GM12878 (cell line): ENCODE measurements at regions not wholly inside any gene's neighbourhood (a gene's known extent, or its start where the extent isn't known, plus 50 kb on each side); places are given as distances from the start of the nearest gene placed in this dataset.

Experiments used
- ZSCAN29 ChIP-seq: fragments of 450-650 bp; IDR thresholded peaks from 2 replicates; pipeline ENCODE4 v1.6.1; 2017; ENCODE audit warnings: mild to moderate bottlenecking, moderate library complexity
- TF ChIP-seq, protein P1 (sequence below): IDR thresholded peaks from 2 replicates; pipeline ENCODE4 v1.6.1; 2012; ENCODE audit warnings: improper control_type of control experiment, low read depth, low read length; ENCODE audit not compliant: insufficient replicate concordance
- TF ChIP-seq, protein P2 (sequence below): fragments of 450-650 bp; formaldehyde crosslinking; IDR thresholded peaks from 2 replicates; pipeline ENCODE4 v1.5.0; 2022; ENCODE audit warnings: mild to moderate bottlenecking, missing genetic modification characterization
- TF ChIP-seq, protein P3 (sequence below): fragments of 450-650 bp; IDR thresholded peaks from 2 replicates; pipeline ENCODE4 v1.6.1; 2017; ENCODE audit warnings: mild to moderate bottlenecking, moderate library complexity

DNA sequence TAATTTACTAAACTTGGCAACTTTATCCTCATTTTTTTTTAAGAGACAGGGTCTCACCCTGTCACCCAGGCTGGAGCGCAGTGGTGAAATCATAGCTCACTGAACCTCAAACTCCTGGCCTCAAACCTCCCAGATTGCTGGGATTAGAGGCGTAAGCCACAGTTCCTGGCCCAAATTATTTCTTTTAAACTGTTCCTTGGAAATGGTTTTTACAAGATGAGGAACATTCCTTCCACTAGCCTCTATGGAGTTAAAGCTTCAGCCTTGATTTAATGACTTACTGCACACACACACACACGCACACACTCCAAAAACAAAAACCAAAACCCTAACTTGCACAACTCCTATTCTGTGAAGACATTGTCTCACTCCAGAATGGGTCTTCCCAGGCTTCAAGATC lies 77.2 kb upstream of the TARS1 start (continued):
- TF ChIP-seq, protein P1, sequence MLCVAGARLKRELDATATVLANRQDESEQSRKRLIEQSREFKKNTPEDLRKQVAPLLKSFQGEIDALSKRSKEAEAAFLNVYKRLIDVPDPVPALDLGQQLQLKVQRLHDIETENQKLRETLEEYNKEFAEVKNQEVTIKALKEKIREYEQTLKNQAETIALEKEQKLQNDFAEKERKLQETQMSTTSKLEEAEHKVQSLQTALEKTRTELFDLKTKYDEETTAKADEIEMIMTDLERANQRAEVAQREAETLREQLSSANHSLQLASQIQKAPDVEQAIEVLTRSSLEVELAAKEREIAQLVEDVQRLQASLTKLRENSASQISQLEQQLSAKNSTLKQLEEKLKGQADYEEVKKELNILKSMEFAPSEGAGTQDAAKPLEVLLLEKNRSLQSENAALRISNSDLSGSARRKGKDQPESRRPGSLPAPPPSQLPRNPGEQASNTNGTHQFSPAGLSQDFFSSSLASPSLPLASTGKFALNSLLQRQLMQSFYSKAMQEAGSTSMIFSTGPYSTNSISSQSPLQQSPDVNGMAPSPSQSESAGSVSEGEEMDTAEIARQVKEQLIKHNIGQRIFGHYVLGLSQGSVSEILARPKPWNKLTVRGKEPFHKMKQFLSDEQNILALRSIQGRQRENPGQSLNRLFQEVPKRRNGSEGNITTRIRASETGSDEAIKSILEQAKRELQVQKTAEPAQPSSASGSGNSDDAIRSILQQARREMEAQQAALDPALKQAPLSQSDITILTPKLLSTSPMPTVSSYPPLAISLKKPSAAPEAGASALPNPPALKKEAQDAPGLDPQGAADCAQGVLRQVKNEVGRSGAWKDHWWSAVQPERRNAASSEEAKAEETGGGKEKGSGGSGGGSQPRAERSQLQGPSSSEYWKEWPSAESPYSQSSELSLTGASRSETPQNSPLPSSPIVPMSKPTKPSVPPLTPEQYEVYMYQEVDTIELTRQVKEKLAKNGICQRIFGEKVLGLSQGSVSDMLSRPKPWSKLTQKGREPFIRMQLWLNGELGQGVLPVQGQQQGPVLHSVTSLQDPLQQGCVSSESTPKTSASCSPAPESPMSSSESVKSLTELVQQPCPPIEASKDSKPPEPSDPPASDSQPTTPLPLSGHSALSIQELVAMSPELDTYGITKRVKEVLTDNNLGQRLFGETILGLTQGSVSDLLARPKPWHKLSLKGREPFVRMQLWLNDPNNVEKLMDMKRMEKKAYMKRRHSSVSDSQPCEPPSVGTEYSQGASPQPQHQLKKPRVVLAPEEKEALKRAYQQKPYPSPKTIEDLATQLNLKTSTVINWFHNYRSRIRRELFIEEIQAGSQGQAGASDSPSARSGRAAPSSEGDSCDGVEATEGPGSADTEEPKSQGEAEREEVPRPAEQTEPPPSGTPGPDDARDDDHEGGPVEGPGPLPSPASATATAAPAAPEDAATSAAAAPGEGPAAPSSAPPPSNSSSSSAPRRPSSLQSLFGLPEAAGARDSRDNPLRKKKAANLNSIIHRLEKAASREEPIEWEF = no peak
- TF ChIP-seq ZSCAN29 = no peak
- TF ChIP-seq, protein P2, sequence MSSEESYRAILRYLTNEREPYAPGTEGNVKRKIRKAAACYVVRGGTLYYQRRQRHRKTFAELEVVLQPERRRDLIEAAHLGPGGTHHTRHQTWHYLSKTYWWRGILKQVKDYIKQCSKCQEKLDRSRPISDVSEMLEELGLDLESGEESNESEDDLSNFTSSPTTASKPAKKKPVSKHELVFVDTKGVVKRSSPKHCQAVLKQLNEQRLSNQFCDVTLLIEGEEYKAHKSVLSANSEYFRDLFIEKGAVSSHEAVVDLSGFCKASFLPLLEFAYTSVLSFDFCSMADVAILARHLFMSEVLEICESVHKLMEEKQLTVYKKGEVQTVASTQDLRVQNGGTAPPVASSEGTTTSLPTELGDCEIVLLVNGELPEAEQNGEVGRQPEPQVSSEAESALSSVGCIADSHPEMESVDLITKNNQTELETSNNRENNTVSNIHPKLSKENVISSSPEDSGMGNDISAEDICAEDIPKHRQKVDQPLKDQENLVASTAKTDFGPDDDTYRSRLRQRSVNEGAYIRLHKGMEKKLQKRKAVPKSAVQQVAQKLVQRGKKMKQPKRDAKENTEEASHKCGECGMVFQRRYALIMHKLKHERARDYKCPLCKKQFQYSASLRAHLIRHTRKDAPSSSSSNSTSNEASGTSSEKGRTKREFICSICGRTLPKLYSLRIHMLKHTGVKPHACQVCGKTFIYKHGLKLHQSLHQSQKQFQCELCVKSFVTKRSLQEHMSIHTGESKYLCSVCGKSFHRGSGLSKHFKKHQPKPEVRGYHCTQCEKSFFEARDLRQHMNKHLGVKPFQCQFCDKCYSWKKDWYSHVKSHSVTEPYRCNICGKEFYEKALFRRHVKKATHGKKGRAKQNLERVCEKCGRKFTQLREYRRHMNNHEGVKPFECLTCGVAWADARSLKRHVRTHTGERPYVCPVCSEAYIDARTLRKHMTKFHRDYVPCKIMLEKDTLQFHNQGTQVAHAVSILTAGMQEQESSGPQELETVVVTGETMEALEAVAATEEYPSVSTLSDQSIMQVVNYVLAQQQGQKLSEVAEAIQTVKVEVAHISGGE (CRISPR knock-in tag) = no peak
- TF ChIP-seq, protein P3, sequence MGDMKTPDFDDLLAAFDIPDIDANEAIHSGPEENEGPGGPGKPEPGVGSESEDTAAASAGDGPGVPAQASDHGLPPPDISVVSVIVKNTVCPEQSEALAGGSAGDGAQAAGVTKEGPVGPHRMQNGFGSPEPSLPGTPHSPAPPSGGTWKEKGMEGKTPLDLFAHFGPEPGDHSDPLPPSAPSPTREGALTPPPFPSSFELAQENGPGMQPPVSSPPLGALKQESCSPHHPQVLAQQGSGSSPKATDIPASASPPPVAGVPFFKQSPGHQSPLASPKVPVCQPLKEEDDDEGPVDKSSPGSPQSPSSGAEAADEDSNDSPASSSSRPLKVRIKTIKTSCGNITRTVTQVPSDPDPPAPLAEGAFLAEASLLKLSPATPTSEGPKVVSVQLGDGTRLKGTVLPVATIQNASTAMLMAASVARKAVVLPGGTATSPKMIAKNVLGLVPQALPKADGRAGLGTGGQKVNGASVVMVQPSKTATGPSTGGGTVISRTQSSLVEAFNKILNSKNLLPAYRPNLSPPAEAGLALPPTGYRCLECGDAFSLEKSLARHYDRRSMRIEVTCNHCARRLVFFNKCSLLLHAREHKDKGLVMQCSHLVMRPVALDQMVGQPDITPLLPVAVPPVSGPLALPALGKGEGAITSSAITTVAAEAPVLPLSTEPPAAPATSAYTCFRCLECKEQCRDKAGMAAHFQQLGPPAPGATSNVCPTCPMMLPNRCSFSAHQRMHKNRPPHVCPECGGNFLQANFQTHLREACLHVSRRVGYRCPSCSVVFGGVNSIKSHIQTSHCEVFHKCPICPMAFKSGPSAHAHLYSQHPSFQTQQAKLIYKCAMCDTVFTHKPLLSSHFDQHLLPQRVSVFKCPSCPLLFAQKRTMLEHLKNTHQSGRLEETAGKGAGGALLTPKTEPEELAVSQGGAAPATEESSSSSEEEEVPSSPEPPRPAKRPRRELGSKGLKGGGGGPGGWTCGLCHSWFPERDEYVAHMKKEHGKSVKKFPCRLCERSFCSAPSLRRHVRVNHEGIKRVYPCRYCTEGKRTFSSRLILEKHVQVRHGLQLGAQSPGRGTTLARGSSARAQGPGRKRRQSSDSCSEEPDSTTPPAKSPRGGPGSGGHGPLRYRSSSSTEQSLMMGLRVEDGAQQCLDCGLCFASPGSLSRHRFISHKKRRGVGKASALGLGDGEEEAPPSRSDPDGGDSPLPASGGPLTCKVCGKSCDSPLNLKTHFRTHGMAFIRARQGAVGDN = no peak
